ENCODE measurements at regions not wholly inside any gene's neighbourhood (a gene's known extent, or its start where the extent isn't known, plus 50 kb on each side); places are given as distances from the start of the nearest gene placed in this dataset.

DNA sequence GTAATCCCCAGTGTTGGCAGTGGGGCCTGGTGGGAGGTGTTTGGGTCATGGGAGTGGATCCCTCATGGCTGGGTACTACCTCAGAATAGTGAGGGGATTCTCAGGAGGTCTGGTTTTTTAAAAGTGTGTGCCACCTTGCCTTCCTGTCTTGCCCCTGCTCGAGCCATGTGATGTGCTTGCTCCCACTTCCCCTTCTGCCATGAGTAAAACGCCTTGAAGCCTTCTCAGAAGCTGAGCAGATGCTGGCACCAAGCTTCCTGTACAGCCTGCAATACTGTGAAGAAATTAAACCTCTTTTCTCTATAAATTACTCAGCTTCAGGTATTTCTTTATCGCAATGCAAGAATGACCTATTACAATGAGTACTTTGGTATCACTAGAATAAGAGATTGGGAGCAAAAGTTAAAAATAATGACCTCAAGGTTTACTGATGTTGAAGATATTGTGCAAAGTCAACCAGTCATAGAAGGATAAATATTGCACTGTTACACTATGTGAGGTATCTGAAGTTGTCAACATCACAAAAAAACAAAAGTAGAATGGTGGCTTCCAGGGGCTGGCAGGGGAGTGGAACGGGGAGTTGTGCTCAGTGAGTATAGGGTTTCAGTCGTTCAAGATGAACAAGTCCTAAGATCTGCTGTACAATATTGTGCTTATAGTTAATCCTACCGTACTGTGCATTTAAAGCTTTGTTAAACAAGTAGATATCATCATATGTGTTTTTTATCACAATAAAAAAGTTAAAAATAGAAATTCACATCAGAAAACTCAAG, 938.3 kb upstream of the CNTNAP5 start:
- H3K27me3 ChIP-seq (ENCODE audit: control insufficient read depth in 2 of 2, insufficient read depth in 2 of 2, low read length in 2 of 2) = no peaks in the 10 kb centered on the region
- H3K9me3 ChIP-seq (ENCODE audit: control insufficient read depth in 2 of 2, low read length in 2 of 2) = no peaks in the 10 kb centered on the region
- H3K4me3 ChIP-seq (ENCODE audit: low read length in 2 of 2) = no peak overlapping the region
- no peaks in the 10 kb centered on the region for H3K36me3 ChIP-seq (ENCODE audit: control insufficient read depth in 2 of 2, insufficient read depth in 2 of 2, low read length in 2 of 2)
- no peaks in the 10 kb centered on the region for H3K4me1 ChIP-seq (ENCODE audit: control insufficient read depth in 2 of 2, insufficient read depth in 2 of 2, low read length in 2 of 2)
- no peak overlapping the region for H3K27ac ChIP-seq (ENCODE audit: low read depth in 2 of 2, low read length in 2 of 2)
- no peak overlapping the region for H3K9ac ChIP-seq (ENCODE audit: low read depth in 1 of 2, low read length in 2 of 2)

GRCh38 chr2:123091471-123091870, 933.6 kb upstream of the CNTNAP5 start:
- Histone ChIP-seq H3K9me3 (ENCODE audit: control insufficient read depth in 2 of 2, low read length in 2 of 2) (no peaks in the 10 kb centered on the region), H3K36me3 (ENCODE audit: control insufficient read depth in 2 of 2, insufficient read depth in 2 of 2, low read length in 2 of 2) (no peaks in the 10 kb centered on the region), H3K9ac (ENCODE audit: low read depth in 1 of 2, low read length in 2 of 2) (no peak overlapping the region), H3K4me3 (ENCODE audit: low read length in 2 of 2) (no peak overlapping the region), H3K4me1 (ENCODE audit: control insufficient read depth in 2 of 2, insufficient read depth in 2 of 2, low read length in 2 of 2) (no peaks in the 10 kb centered on the region), H3K27ac (ENCODE audit: low read depth in 2 of 2, low read length in 2 of 2) (no peak overlapping the region), H3K27me3 (ENCODE audit: control insufficient read depth in 2 of 2, insufficient read depth in 2 of 2, low read length in 2 of 2) (no peaks in the 10 kb centered on the region)

DNA sequence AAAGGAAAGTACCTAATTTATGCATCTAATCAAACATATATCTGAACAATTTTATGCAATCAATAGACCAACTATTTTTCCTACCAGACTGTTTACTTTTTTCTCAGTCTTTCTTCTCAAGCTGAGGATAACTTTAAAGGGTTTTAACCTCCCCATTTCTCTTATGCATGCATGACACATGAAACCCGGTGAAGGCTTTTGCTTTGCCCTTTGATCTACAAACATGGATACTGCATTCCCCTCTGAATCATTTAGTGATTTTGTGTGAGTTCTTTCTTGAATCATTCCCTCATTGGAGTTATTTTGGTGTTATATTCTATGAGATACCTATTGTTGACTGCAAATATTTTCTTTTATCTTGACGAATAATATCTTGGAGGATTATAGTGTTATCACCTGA, 931.9 kb upstream of the CNTNAP5 start:
- Histone ChIP-seq H3K9me3 (ENCODE audit: control insufficient read depth in 2 of 2, low read length in 2 of 2) (no peaks in the 10 kb centered on the region), H3K36me3 (ENCODE audit: control insufficient read depth in 2 of 2, insufficient read depth in 2 of 2, low read length in 2 of 2) (no peaks in the 10 kb centered on the region), H3K4me1 (ENCODE audit: control insufficient read depth in 2 of 2, insufficient read depth in 2 of 2, low read length in 2 of 2) (no peaks in the 10 kb centered on the region), H3K27me3 (ENCODE audit: control insufficient read depth in 2 of 2, insufficient read depth in 2 of 2, low read length in 2 of 2) (no peaks in the 10 kb centered on the region), H3K4me3 (ENCODE audit: low read length in 2 of 2) (no peak overlapping the region), H3K27ac (ENCODE audit: low read depth in 2 of 2, low read length in 2 of 2) (no peak overlapping the region), H3K9ac (ENCODE audit: low read depth in 1 of 2, low read length in 2 of 2) (no peak overlapping the region)

GRCh38 chr2:123095219-123095835, 929.8 kb upstream of the CNTNAP5 start:
- no peaks in the 10 kb centered on the region for H3K9me3 ChIP-seq (ENCODE audit: control insufficient read depth in 2 of 2, low read length in 2 of 2)

DNA sequence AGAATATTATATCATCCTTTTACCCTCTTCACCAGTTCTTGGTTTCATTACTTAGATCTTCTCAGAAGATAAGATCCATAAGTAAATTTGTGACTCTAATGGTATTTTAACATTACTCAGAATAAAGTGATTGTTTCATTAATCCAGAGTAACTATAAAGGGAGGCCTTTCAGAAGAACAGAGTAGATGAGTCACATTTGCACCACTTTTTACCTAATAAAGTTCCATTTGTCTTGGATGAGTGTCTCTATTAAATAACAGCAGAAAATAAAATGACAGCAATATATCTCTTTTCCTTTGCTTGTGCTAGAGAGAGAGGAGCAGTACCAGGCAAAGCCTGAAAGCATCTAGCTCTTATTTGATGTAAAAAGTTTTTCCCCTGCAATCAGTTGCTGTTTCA, 926.5 kb upstream of the CNTNAP5 start:
- H3K4me3 ChIP-seq (ENCODE audit: low read length in 2 of 2) = no peak overlapping the region
- H3K27me3 ChIP-seq (ENCODE audit: control insufficient read depth in 2 of 2, insufficient read depth in 2 of 2, low read length in 2 of 2) = no peaks in the 10 kb centered on the region
- no peak overlapping the region for H3K9ac ChIP-seq (ENCODE audit: low read depth in 1 of 2, low read length in 2 of 2)
- no peak overlapping the region for H3K27ac ChIP-seq (ENCODE audit: low read depth in 2 of 2, low read length in 2 of 2)
- no peaks in the 10 kb centered on the region for H3K36me3 ChIP-seq (ENCODE audit: control insufficient read depth in 2 of 2, insufficient read depth in 2 of 2, low read length in 2 of 2)
- H3K9me3 ChIP-seq (ENCODE audit: control insufficient read depth in 2 of 2, low read length in 2 of 2) = no peaks in the 10 kb centered on the region
- no peaks in the 10 kb centered on the region for H3K4me1 ChIP-seq (ENCODE audit: control insufficient read depth in 2 of 2, insufficient read depth in 2 of 2, low read length in 2 of 2)

More at GRCh38 chr2:123095219-123095835, 929.8 kb upstream of the CNTNAP5 start:
- H3K27me3 ChIP-seq (ENCODE audit: control insufficient read depth in 2 of 2, insufficient read depth in 2 of 2, low read length in 2 of 2) = no peaks in the 10 kb centered on the region
- H3K4me3 ChIP-seq (ENCODE audit: low read length in 2 of 2) = no peak overlapping the region
- no peaks in the 10 kb centered on the region for H3K4me1 ChIP-seq (ENCODE audit: control insufficient read depth in 2 of 2, insufficient read depth in 2 of 2, low read length in 2 of 2)
- no peak overlapping the region for H3K9ac ChIP-seq (ENCODE audit: low read depth in 1 of 2, low read length in 2 of 2)
- no peak overlapping the region for H3K27ac ChIP-seq (ENCODE audit: low read depth in 2 of 2, low read length in 2 of 2)
- no peaks in the 10 kb centered on the region for H3K36me3 ChIP-seq (ENCODE audit: control insufficient read depth in 2 of 2, insufficient read depth in 2 of 2, low read length in 2 of 2)

- H3K4me1 ChIP-seq (ENCODE audit: control insufficient read depth in 2 of 2, insufficient read depth in 2 of 2, low read length in 2 of 2) = no peaks in the 10 kb centered on the region
- no peaks in the 10 kb centered on the region for H3K9me3 ChIP-seq (ENCODE audit: control insufficient read depth in 2 of 2, low read length in 2 of 2)
- no peaks in the 10 kb centered on the region for H3K36me3 ChIP-seq (ENCODE audit: control insufficient read depth in 2 of 2, insufficient read depth in 2 of 2, low read length in 2 of 2)
- H3K9ac ChIP-seq (ENCODE audit: low read depth in 1 of 2, low read length in 2 of 2) = no peak overlapping the region
- H3K27me3 ChIP-seq (ENCODE audit: control insufficient read depth in 2 of 2, insufficient read depth in 2 of 2, low read length in 2 of 2) = no peaks in the 10 kb centered on the region
- H3K27ac ChIP-seq (ENCODE audit: low read depth in 2 of 2, low read length in 2 of 2) = no peak overlapping the region
- no peak overlapping the region for H3K4me3 ChIP-seq (ENCODE audit: low read length in 2 of 2)
These were observed 923.7 kb upstream of the CNTNAP5 start for GRCh38 chr2:123101434-123101833.

DNA sequence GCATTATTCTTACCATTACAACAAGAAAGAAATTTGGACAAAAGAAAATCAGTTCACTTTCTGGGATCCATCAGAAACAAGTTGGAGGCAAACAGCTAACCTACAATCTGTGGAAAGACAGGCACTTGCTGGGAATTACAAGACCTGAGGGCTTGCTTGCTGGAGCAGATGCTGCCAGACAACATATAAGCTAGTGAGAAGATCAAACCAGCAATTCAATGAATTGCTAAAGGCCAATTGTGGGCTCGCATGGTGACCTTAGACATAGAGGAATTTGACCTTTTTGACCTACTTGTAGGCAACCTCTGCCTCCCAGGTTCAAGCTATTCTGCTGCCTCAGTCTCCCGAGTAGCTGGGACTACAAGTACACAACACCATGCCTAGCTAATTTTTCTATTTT, 921.2 kb upstream of the CNTNAP5 start:
- Histone ChIP-seq H3K4me3 (ENCODE audit: low read length in 2 of 2) (no peak overlapping the region), H3K36me3 (ENCODE audit: control insufficient read depth in 2 of 2, insufficient read depth in 2 of 2, low read length in 2 of 2) (no peaks in the 10 kb centered on the region), H3K27ac (ENCODE audit: low read depth in 2 of 2, low read length in 2 of 2) (no peak overlapping the region), H3K9me3 (ENCODE audit: control insufficient read depth in 2 of 2, low read length in 2 of 2) (no peaks in the 10 kb centered on the region), H3K9ac (ENCODE audit: low read depth in 1 of 2, low read length in 2 of 2) (no peak overlapping the region), H3K4me1 (ENCODE audit: control insufficient read depth in 2 of 2, insufficient read depth in 2 of 2, low read length in 2 of 2) (no peaks in the 10 kb centered on the region), H3K27me3 (ENCODE audit: control insufficient read depth in 2 of 2, insufficient read depth in 2 of 2, low read length in 2 of 2) (no peaks in the 10 kb centered on the region)

DNA sequence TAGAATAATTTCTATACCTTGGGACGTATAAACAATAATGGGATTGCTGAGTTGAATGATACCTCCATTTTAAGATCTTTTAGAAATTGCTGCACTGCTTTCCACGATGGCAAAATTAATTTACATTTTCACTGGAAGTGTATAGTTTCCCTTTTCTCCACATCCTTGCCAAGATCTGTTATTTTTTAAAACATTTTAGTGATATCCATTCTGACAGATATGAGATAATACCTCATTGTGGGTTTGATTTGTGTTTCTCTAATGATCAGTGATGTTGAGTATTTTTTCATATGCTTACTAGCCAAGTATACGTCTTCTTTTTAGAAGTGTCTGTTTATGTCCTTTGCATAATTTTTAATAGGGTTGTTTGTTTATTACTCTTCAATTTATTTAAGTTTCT, 908.5 kb upstream of the CNTNAP5 start:
- Histone ChIP-seq H3K9me3 (ENCODE audit: control insufficient read depth in 2 of 2, low read length in 2 of 2) (no peaks in the 10 kb centered on the region), H3K27me3 (ENCODE audit: control insufficient read depth in 2 of 2, insufficient read depth in 2 of 2, low read length in 2 of 2) (no peaks in the 10 kb centered on the region), H3K4me1 (ENCODE audit: control insufficient read depth in 2 of 2, insufficient read depth in 2 of 2, low read length in 2 of 2) (no peaks in the 10 kb centered on the region), H3K36me3 (ENCODE audit: control insufficient read depth in 2 of 2, insufficient read depth in 2 of 2, low read length in 2 of 2) (no peaks in the 10 kb centered on the region), H3K27ac (ENCODE audit: low read depth in 2 of 2, low read length in 2 of 2) (no peak overlapping the region), H3K4me3 (ENCODE audit: low read length in 2 of 2) (no peak overlapping the region), H3K9ac (ENCODE audit: low read depth in 1 of 2, low read length in 2 of 2) (no peak overlapping the region)

DNA sequence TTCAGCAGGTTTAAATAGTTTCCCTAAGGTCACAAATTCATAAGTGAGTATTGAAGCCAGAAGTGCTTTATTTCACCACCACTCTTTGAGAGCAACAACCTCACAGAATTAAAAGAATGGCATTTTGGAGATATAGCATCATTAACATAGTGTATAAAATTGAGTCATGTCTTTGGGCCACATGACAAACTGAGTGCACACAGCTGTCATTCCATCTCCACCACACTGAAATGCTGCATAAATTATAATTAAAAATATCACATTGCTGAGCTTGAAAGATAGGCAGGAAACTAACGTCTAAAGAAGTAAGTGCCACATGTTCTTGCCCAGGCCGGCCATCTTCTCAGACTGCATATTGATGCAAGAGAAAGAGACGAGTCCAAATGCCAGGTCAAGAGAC, 897.9 kb upstream of the CNTNAP5 start:
- Histone ChIP-seq H3K27me3 (ENCODE audit: control insufficient read depth in 2 of 2, insufficient read depth in 2 of 2, low read length in 2 of 2) (no peaks in the 10 kb centered on the region), H3K36me3 (ENCODE audit: control insufficient read depth in 2 of 2, insufficient read depth in 2 of 2, low read length in 2 of 2) (no peaks in the 10 kb centered on the region), H3K27ac (ENCODE audit: low read depth in 2 of 2, low read length in 2 of 2) (no peak overlapping the region), H3K4me1 (ENCODE audit: control insufficient read depth in 2 of 2, insufficient read depth in 2 of 2, low read length in 2 of 2) (no peaks in the 10 kb centered on the region), H3K9ac (ENCODE audit: low read depth in 1 of 2, low read length in 2 of 2) (no peak overlapping the region), H3K9me3 (ENCODE audit: control insufficient read depth in 2 of 2, low read length in 2 of 2) (peaks cover 0 to 2% of the 10 kb centered on the region in 2 donors), H3K4me3 (ENCODE audit: low read length in 2 of 2) (no peak overlapping the region)

DNA sequence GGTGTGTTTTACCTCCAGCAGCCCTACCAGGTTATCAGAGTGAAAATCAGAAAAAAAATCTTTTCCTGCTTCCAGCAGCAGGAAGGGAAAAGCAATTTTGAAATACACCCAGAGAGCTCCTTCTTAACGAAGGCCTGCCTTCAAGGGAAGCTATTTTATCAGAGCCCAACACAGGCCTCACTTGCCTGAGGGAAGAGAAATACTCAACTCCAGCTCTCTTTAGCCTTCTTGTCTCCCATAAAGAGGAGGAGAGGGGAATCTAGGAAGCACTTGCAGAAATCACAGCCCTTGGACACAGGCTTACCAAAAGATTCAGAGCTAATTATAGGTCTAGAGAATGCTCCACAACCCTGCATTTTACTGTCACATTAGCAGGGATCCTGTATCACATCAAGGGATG, 896.1 kb upstream of the CNTNAP5 start:
- H3K36me3 ChIP-seq (ENCODE audit: control insufficient read depth in 2 of 2, insufficient read depth in 2 of 2, low read length in 2 of 2) = no peaks in the 10 kb centered on the region
- no peaks in the 10 kb centered on the region for H3K27me3 ChIP-seq (ENCODE audit: control insufficient read depth in 2 of 2, insufficient read depth in 2 of 2, low read length in 2 of 2)
- no peaks in the 10 kb centered on the region for H3K4me1 ChIP-seq (ENCODE audit: control insufficient read depth in 2 of 2, insufficient read depth in 2 of 2, low read length in 2 of 2)
- no peak overlapping the region for H3K4me3 ChIP-seq (ENCODE audit: low read length in 2 of 2)
- H3K9me3 ChIP-seq (ENCODE audit: control insufficient read depth in 2 of 2, low read length in 2 of 2) = peaks cover 0 to 2% of the 10 kb centered on the region in 2 donors
- H3K9ac ChIP-seq (ENCODE audit: low read depth in 1 of 2, low read length in 2 of 2) = no peak overlapping the region
- no peak overlapping the region for H3K27ac ChIP-seq (ENCODE audit: low read depth in 2 of 2, low read length in 2 of 2)
